ENCODE measurements at regions not wholly inside any gene's neighbourhood (a gene's known extent, or its start where the extent isn't known, plus 50 kb on each side); places are given as distances from the start of the nearest gene placed in this dataset.
A peak's percentile ranks its signal among the peaks of the same experiment; 100 is the strongest.

- DNase-seq = no peak
- in situ Hi-C loops (cut with MboI; ENCODE audit: low sequenced_read_pairs in 4 of 4) = no loop called here
- no peak overlapping the region for H3K27ac ChIP-seq
- H3K27me3 ChIP-seq = no peaks in the 10 kb centered on the region
- H3K9me3 ChIP-seq = no peaks in the 10 kb centered on the region
- intact Hi-C loops (cut with DNase I; ENCODE audit: low total_unique reads) = no loop called here
- peaks cover 3 to 11% of the 10 kb centered on the region in 2 donors for H3K4me1 ChIP-seq
- H3K4me3 ChIP-seq = no peak overlapping the region
- no peak for ATAC-seq
- no peaks in the 10 kb centered on the region for H3K36me3 ChIP-seq
- TF ChIP-seq POLR2A (IDR thresholded peaks at IDR 0.05) (no peak), CTCF (IDR thresholded peaks at IDR 0.05 in 4 of 5, conservative IDR thresholded peaks at IDR 0.05 in 1 of 5) (no peak)
Measured at GRCh38 chr2:204021290-204022081, 84.9 kb downstream of the ICOS start.

GRCh38 chr2:204022550-204022949 lies 86.0 kb downstream of the ICOS start:
- Histone ChIP-seq H3K4me3 (no peak overlapping the region), H3K27me3 (no peaks in the 10 kb centered on the region), H3K27ac (no peak overlapping the region), H3K36me3 (no peaks in the 10 kb centered on the region), H3K9me3 (no peaks in the 10 kb centered on the region), H3K4me1 (peaks cover 3 to 11% of the 10 kb centered on the region in 2 donors)
- intact Hi-C loops (cut with DNase I; ENCODE audit: low total_unique reads) (no loop called here), in situ Hi-C loops (cut with MboI; ENCODE audit: low sequenced_read_pairs in 4 of 4) (no loop called here)
- TF ChIP-seq CTCF (IDR thresholded peaks at IDR 0.05 in 4 of 5, conservative IDR thresholded peaks at IDR 0.05 in 1 of 5) (no peak), POLR2A (IDR thresholded peaks at IDR 0.05) (no peak)
- no peak for ATAC-seq
- no peak for DNase-seq

- intact Hi-C loops (cut with DNase I; ENCODE audit: low total_unique reads) (no loop called here), in situ Hi-C loops (cut with MboI; ENCODE audit: low sequenced_read_pairs in 4 of 4) (no loop called here)
- Histone ChIP-seq H3K36me3 (no peaks in the 10 kb centered on the region), H3K27me3 (no peaks in the 10 kb centered on the region), H3K9me3 (no peaks in the 10 kb centered on the region), H3K27ac (no peak overlapping the region), H3K4me1 (peaks cover 3 to 11% of the 10 kb centered on the region in 2 donors), H3K4me3 (no peak overlapping the region)
- ATAC-seq = no peak
- no peak for DNase-seq
- TF ChIP-seq CTCF (IDR thresholded peaks at IDR 0.05 in 4 of 5, conservative IDR thresholded peaks at IDR 0.05 in 1 of 5) (no peak), POLR2A (IDR thresholded peaks at IDR 0.05) (no peak)
Measured at GRCh38 chr2:204023088-204023487, 86.5 kb downstream of the ICOS start.

DNA sequence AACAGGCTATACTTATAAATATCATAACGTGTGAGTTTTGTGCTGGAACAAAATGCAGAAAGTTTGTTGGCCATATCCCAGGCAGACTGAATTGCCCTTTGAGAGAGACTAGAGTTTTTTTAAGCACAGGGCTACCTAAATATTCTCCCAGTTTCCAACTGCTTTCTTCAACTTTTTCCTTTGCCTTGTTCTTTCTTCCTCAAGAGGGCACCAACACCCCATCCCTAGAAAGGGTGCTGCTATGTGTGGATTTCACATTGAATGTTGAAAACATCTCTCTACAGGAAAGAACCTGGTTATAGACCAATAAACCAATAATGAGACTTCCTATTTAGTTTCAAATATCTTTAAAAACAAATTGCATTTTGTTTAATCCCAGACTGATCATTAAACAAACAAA lies 87.9 kb downstream of the ICOS start:
- no peak for DNase-seq
- H3K27me3 ChIP-seq = no peaks in the 10 kb centered on the region
- no peak overlapping the region for H3K27ac ChIP-seq
- TF ChIP-seq CTCF (IDR thresholded peaks at IDR 0.05 in 4 of 5, conservative IDR thresholded peaks at IDR 0.05 in 1 of 5) (peak in 2 of 5 experiments; percentile 15 to 38), POLR2A (IDR thresholded peaks at IDR 0.05) (no peak)
- ATAC-seq = no peak
- intact Hi-C loops (cut with DNase I; ENCODE audit: low total_unique reads) (no loop called here), in situ Hi-C loops (cut with MboI; ENCODE audit: low sequenced_read_pairs in 4 of 4) (no loop called here)
- H3K9me3 ChIP-seq = no peaks in the 10 kb centered on the region
- H3K36me3 ChIP-seq = no peaks in the 10 kb centered on the region
- peaks cover 3 to 11% of the 10 kb centered on the region in 2 donors for H3K4me1 ChIP-seq
- no peak overlapping the region for H3K4me3 ChIP-seq
